Keratinocyte (primary cell): ENCODE measurements at regions not wholly inside any gene's neighbourhood (a gene's known extent, or its start where the extent isn't known, plus 50 kb on each side); places are given as distances from the start of the nearest gene placed in this dataset.

Source experiments
- DNase-seq: peaks from one replicate; pipeline ENCODE4 v3.0.0-alpha.2; 2011; ENCODE audit warnings: low read depth, missing footprints, low spot score
- FAIRE-seq: peaks from 2 replicates; lab custom pipeline; 2011; peaks lifted over from hg19 to GRCh38; lab: Jason Lieb, UNC
- H2AFZ ChIP-seq: 2 replicates; pipeline ENCODE4 v1.6.0; 2012; ENCODE audit warnings: low read length, control low read depth, inconsistent platforms; ENCODE audit not compliant: control insufficient read depth
- H3K27ac ChIP-seq: 2 replicates; pipeline ENCODE4 v1.5.1; 2011; ENCODE audit warnings: low read length; ENCODE audit not compliant: control insufficient read depth, insufficient read depth
- H3K27me3 ChIP-seq: 3 replicates; pipeline ENCODE4 v1.6.0; 2011; ENCODE audit warnings: low read length; ENCODE audit not compliant: control insufficient read depth, insufficient read depth; ENCODE audit errors: extremely low read depth
- H3K36me3 ChIP-seq, 2 experiments: 2 replicates in 1 of 2; 3 replicates in 1 of 2; pipeline ENCODE4 v1.5.1; 2011; ENCODE audit warnings: low read length in 2 of 2, mild to moderate bottlenecking in 1 of 2; ENCODE audit not compliant: control insufficient read depth in 2 of 2, insufficient read depth in 2 of 2; ENCODE audit errors: extremely low read depth in 1 of 2
- H3K4me1 ChIP-seq: 3 replicates; pipeline ENCODE4 v1.5.1; 2011; ENCODE audit warnings: low read length; ENCODE audit not compliant: control insufficient read depth, insufficient read depth; ENCODE audit errors: extremely low read depth
- H3K4me2 ChIP-seq: 3 replicates; pipeline ENCODE4 v1.6.0; 2011; ENCODE audit warnings: low read depth, low read length; ENCODE audit not compliant: control insufficient read depth, insufficient read depth; ENCODE audit errors: extremely low read depth
- H3K4me3 ChIP-seq, 3 experiments: fragments of 200-600 bp in 1 of 3; sonication (generic) in 1 of 3; 2 replicates in 2 of 3; 3 replicates in 1 of 3; pipeline ENCODE4 v1.5.1; 2011 to 2016; ENCODE audit warnings: low read length in 3 of 3, mild to moderate bottlenecking in 3 of 3, control low read depth in 2 of 3, inconsistent platforms in 1 of 3, low read depth in 1 of 3, mixed read lengths in 1 of 3, mixed run types in 1 of 3, moderate library complexity in 1 of 3; ENCODE audit not compliant: control insufficient read depth in 2 of 3, insufficient read depth in 2 of 3; ENCODE audit errors: extremely low read depth in 1 of 3
- H3K79me2 ChIP-seq: 2 replicates; pipeline ENCODE4 v1.6.0; 2012; ENCODE audit warnings: low read length; ENCODE audit not compliant: control insufficient read depth, insufficient read depth
- H3K9ac ChIP-seq: 3 replicates; pipeline ENCODE4 v1.6.0; 2011; ENCODE audit warnings: low read length; ENCODE audit not compliant: control insufficient read depth, insufficient read depth; ENCODE audit errors: extremely low read depth
- H3K9me1 ChIP-seq: 3 replicates; pipeline ENCODE4 v1.6.0; 2011; ENCODE audit warnings: low read length; ENCODE audit not compliant: control insufficient read depth, insufficient read depth; ENCODE audit errors: extremely low read depth
- H3K9me3 ChIP-seq: 2 replicates; pipeline ENCODE4 v1.5.1; 2012; ENCODE audit warnings: low read depth, low read length; ENCODE audit not compliant: control insufficient read depth
- H4K20me1 ChIP-seq: 3 replicates; pipeline ENCODE4 v1.6.0; 2011; ENCODE audit warnings: low read length; ENCODE audit not compliant: control insufficient read depth, insufficient read depth; ENCODE audit errors: extremely low read depth
- EZH2 ChIP-seq: IDR thresholded peaks from one replicate; pipeline ENCODE4 v1.6.1; 2012; ENCODE audit warnings: inconsistent platforms, mild to moderate bottlenecking, low read length, moderate library complexity
- dilution Hi-C: fragments of 300-500 bp; cut with MboI; formaldehyde crosslinking; loops from one replicate; pipeline ENCODE4 v1.7.0; 2020; ENCODE audit warnings: low sequenced_read_pairs; ENCODE audit not compliant: extremely low pct_ligation_motif_present
- TF ChIP-seq, protein P1 (sequence below), 3 experiments: IDR thresholded peaks in 1 of 3; conservative IDR thresholded peaks in 1 of 3; optimal IDR thresholded peaks in 1 of 3; 2 replicates in 2 of 3; 3 replicates in 1 of 3; pipeline versions ENCODE3 to v1.5.1; 2011; ENCODE audit warnings: low read length in 3 of 3, mild to moderate bottlenecking in 3 of 3, moderate library complexity in 2 of 3, control low read depth in 1 of 3, inconsistent platforms in 1 of 3; ENCODE audit not compliant: insufficient read depth in 2 of 3; ENCODE audit errors: extremely low read depth in 1 of 3

- H3K27ac ChIP-seq = no peak overlapping the region
- H3K4me1 ChIP-seq = peaks cover under 1% of the 10 kb centered on the region
- H3K4me3 ChIP-seq = no peak overlapping the region
- TF ChIP-seq, protein P1, sequence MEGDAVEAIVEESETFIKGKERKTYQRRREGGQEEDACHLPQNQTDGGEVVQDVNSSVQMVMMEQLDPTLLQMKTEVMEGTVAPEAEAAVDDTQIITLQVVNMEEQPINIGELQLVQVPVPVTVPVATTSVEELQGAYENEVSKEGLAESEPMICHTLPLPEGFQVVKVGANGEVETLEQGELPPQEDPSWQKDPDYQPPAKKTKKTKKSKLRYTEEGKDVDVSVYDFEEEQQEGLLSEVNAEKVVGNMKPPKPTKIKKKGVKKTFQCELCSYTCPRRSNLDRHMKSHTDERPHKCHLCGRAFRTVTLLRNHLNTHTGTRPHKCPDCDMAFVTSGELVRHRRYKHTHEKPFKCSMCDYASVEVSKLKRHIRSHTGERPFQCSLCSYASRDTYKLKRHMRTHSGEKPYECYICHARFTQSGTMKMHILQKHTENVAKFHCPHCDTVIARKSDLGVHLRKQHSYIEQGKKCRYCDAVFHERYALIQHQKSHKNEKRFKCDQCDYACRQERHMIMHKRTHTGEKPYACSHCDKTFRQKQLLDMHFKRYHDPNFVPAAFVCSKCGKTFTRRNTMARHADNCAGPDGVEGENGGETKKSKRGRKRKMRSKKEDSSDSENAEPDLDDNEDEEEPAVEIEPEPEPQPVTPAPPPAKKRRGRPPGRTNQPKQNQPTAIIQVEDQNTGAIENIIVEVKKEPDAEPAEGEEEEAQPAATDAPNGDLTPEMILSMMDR (optimal IDR thresholded peaks at IDR 0.05 in 1 of 3, IDR thresholded peaks at IDR 0.05 in 1 of 3, conservative IDR thresholded peaks at IDR 0.05 in 1 of 3; ENCODE audit: extremely low read depth in 1 of 3, insufficient read depth in 2 of 3, low read length in 3 of 3) = no peak
- TF ChIP-seq EZH2 = no peak
- dilution Hi-C loops = no loop called here
- no peak overlapping the region for H3K9ac ChIP-seq
- no peaks in the 10 kb centered on the region for H3K9me3 ChIP-seq
- no peak overlapping the region for H3K4me2 ChIP-seq
- H3K36me3 ChIP-seq = no peaks in the 10 kb centered on the region
- H4K20me1 ChIP-seq = no peaks in the 10 kb centered on the region
- no peak for DNase-seq
- H3K79me2 ChIP-seq = no peaks in the 10 kb centered on the region
- FAIRE-seq = no peak
- H3K9me1 ChIP-seq = no peaks in the 10 kb centered on the region
- H3K27me3 ChIP-seq = no peaks in the 10 kb centered on the region
- no peak overlapping the region for H2AFZ ChIP-seq
Measured at GRCh38 chr1:43082740-43083139, 89.3 kb downstream of the EBNA1BP2 start.

- Histone ChIP-seq H2AFZ (peak overlapping the region; percentile 45), H3K36me3 (no peaks in the 10 kb centered on the region), H3K4me3 (no peak overlapping the region), H3K27ac (peak overlapping the region; percentile 31), H3K9ac (no peak overlapping the region), H4K20me1 (no peaks in the 10 kb centered on the region), H3K4me1 (peaks cover 5% of the 10 kb centered on the region), H3K9me1 (no peaks in the 10 kb centered on the region), H3K79me2 (no peaks in the 10 kb centered on the region), H3K27me3 (no peaks in the 10 kb centered on the region), H3K4me2 (peak overlapping the region; percentile 62), H3K9me3 (no peaks in the 10 kb centered on the region)
- no peak for DNase-seq
- dilution Hi-C loops = no loop called here
- FAIRE-seq = peak; percentile 52
- TF ChIP-seq, protein P1 (optimal IDR thresholded peaks at IDR 0.05 in 1 of 3, IDR thresholded peaks at IDR 0.05 in 1 of 3, conservative IDR thresholded peaks at IDR 0.05 in 1 of 3; ENCODE audit: extremely low read depth in 1 of 3, insufficient read depth in 2 of 3, low read length in 3 of 3) = no peak
- no peak for TF ChIP-seq EZH2
Measured at GRCh38 chr1:43077273-43077672, 94.8 kb downstream of the EBNA1BP2 start.
